SIG-M5 treated with dmso at 0.1 percent for 504 hours (cell line): ENCODE measurements at regions not wholly inside any gene's neighbourhood (a gene's known extent, or its start where the extent isn't known, plus 50 kb on each side); places are given as distances from the start of the nearest gene placed in this dataset.
"Not testable (repeated sequence)": the region's sequence is repeated elsewhere in the genome, so short reads cannot be mapped to it uniquely, and the experiment has no call there.

Experiments used
- DNase-seq: peaks from one replicate; lab custom pipeline; 2025; ENCODE audit not compliant: unreplicated experiment; lab: John Stamatoyannopoulos, UW

- peak; percentile 29 for DNase-seq
Measured at GRCh38 chr3:113377158-113377557, 64.1 kb downstream of the CFAP44 start.

- no peak for DNase-seq
Measured at GRCh38 chr3:113374078-113374477, 67.2 kb downstream of the CFAP44 start.

- not testable (repeated sequence) for DNase-seq
Measured at GRCh38 chr3:113366800-113367199, 74.5 kb downstream of the CFAP44 start.

GRCh38 chr3:113355340-113355739 is 86.0 kb downstream of the CFAP44 start:
- not testable (repeated sequence) for DNase-seq

- DNase-seq: no peak
Measured at GRCh38 chr3:113354307-113354706, 87.0 kb downstream of the CFAP44 start.

GRCh38 chr3:113353678-113354077 is 87.6 kb downstream of the CFAP44 start:
- no peak for DNase-seq

GRCh38 chr3:113340785-113341184 is 100.5 kb downstream of the CFAP44 start:
- DNase-seq: no peak

- DNase-seq: no peak
Measured at GRCh38 chr3:113339616-113340244, 101.6 kb downstream of the CFAP44 start.
